C4-2B (cell line): ENCODE measurements at regions not wholly inside any gene's neighbourhood (a gene's known extent, or its start where the extent isn't known, plus 50 kb on each side); places are given as distances from the start of the nearest gene placed in this dataset.

ENCODE experiments used
- CTCF ChIP-seq: fragments of 450-650 bp; conservative IDR thresholded peaks from 2 replicates; pipeline ENCODE4 v1.5.1; 2017; ENCODE audit warnings: mild to moderate bottlenecking
- ZFX ChIP-seq: fragments of 450-650 bp; IDR thresholded peaks from 2 replicates; pipeline ENCODE4 v1.6.1; 2017

GRCh38 chr15:70337277-70338186 lies 239.8 kb upstream of the TLE3 start:
- TF ChIP-seq CTCF, result no peak
- no peak for TF ChIP-seq ZFX
